ENCODE measurements at regions not wholly inside any gene's neighbourhood (a gene's known extent, or its start where the extent isn't known, plus 50 kb on each side); places are given as distances from the start of the nearest gene placed in this dataset.

DNA sequence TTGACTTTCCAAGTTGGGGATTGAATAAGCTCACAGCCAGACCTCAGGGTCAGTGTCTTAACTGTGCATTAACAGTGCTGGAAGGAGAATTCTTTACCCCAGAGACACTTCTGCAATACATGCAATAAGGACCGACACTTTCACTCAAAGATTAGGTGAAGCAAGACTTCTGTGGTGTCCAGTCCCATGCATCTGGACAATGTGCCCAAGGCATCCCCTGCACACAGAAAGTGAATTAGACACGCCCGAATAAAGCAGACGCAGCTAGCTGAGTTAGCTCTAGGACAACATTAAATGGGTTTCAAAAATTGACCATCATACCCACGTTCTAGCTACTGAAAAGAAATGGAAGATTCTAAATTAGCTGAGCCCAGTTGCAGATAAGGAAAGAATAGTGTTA, 223.9 kb upstream of the NR2F2 start:
- no peak for DNase-seq

DNA sequence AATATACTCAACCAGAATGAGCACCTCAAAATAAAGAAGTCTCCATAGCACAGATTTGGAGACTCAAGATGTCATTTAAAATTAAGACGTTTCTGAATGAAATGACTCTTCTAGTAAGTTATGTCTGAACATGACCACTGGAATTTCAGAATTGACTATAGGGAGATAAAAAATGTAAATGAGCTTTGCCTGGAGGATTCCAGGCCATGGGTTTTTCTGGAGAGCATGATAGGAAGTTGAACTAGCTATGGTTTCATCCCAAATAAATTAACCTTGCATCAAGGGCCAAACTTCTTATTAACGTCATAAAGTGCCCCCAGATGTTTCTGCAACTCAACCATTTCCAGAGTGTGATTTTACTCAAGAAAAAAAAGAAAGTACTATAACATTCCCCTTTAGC, 222.6 kb upstream of the NR2F2 start:
- DNase-seq = no peak

- DNase-seq = no peak
Measured at GRCh38 chr15:96108405-96108804, 222.1 kb upstream of the NR2F2 start.

GRCh38 chr15:96109820-96110219, 220.7 kb upstream of the NR2F2 start:
- no peak for DNase-seq

DNA sequence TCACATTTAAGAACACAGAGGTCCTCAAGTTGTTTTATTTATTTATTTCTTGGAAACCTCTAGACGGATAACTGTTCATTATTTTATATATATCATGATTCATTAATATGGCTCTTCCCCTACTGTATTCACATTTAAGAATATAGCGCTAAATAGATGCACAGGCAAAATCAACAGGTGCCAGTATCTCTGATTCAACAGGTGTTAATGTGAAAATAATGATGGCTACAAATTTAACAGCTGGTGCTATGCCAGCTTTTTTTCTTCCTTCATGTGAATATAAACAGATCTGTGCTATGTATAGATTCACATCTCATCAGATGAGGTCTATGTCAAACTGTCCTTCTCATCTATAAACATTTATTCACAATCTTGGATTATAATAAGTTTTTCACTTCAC, 218.5 kb upstream of the NR2F2 start:
- DNase-seq = no peak

DNA sequence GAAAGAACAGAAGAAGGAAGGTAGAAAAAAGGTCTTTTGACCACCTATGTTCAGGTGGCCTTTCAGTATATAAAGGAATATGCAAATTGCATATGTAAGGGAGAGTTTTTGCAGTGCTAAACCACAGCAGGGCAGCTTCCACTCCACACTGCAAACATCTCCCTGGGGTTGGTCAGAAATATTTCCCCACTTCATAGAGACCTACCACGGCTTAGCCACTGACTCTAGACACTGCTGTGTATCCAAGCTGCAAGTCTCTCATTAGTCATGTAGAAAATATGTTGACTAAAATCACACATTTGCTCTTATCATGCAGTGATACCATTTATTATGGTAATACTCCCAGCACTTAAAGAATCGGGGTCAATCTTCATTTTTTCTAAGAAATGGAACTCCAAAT, 214.9 kb upstream of the NR2F2 start:
- DNase-seq = no peak

DNA sequence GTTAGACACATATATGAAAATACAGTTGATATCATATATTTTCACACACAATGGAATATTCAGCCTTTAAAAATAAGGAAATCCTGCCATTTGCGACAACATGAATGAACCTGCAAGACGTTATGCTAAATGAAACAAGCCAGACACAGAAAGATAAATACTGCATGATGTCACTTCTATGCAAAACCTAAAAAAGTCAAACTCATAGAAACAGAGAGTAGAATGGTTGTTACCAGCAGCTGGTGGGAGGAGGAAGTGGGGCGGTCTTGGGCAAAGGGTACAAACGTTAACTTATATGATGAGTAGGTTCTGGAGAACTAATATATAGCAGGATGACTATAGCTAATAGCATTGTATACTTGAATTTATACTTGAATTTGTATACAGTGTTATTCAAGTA, 213.2 kb upstream of the NR2F2 start:
- DNase-seq = no peak

- no peak for DNase-seq
Measured at GRCh38 chr15:96119734-96120133, 210.8 kb upstream of the NR2F2 start.

- DNase-seq = no peak
Measured at GRCh38 chr15:96121086-96121920, 209.2 kb upstream of the NR2F2 start.

DNA sequence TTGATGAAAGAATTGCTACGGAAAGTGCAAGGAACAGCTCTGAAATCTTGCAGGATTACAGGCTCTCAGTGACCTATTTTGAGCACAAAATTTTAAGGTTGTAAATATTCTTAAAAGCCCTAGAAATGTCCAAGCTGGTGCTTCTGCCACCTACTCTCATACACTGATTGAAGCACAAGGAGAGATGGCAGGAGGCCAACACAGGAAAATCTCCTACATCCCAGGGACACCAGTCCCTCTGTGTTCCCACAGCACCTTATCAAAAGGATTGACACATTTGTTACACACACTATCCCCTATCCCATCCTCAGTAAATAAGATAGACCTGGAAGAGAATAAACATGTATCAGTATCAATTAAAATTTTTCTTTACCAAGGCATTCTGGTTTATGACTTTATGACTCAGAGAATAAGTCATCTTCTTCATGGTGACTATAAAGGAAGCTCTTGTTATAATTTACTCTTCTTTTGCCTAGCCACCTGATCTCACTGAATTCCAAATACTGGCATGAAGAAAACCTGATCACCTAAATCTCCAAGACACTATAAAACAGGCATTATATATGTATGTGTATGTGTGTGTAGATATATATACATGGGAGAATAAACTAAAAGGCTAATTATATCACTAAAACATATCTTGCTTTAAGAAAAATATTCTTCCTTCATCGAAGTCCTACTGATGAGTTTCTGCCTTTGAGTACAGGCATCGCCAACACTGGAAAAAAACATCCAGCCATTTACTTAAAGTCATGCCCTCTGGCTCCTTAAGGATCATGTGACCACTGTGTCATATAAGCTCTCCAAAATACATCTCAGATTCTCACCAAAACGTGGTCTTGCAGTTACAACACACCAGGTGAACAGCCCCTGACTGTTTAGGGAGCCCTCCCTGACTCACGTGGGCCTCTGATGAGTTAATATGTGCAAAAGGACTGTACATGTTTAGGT, 208.1 kb upstream of the NR2F2 start:
- no peak for DNase-seq

- DNase-seq = no peak
Measured at GRCh38 chr15:96123028-96123400, 207.5 kb upstream of the NR2F2 start.

DNA sequence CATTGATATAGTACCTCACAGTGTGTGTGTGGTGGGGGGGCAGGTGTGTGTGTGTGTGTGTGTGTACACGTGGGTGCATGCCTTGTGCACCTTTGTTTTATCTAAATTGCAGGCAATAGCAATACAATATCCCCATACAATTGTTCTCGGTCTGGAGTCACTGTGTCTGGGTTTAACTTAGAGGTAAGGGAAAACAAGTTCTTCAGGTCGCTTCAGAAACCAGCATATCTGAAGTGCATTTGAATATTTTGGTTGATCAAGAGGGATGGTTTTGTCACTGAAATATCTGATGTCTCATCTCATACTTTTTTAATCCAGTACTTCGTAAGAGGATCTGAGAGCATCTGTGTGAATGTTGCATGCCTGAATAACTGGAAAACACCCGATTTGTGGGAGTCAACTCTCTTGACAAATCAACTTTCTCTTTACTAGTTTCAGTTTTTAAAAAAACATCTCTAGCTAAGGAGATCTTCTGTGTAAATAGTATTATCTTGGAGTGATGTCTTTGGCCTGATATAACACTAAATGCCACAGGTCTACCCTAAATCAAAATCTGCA, 206.8 kb upstream of the NR2F2 start:
- no peak for DNase-seq

GRCh38 chr15:96124436-96124835, 206.1 kb upstream of the NR2F2 start:
- DNase-seq = no peak

DNA sequence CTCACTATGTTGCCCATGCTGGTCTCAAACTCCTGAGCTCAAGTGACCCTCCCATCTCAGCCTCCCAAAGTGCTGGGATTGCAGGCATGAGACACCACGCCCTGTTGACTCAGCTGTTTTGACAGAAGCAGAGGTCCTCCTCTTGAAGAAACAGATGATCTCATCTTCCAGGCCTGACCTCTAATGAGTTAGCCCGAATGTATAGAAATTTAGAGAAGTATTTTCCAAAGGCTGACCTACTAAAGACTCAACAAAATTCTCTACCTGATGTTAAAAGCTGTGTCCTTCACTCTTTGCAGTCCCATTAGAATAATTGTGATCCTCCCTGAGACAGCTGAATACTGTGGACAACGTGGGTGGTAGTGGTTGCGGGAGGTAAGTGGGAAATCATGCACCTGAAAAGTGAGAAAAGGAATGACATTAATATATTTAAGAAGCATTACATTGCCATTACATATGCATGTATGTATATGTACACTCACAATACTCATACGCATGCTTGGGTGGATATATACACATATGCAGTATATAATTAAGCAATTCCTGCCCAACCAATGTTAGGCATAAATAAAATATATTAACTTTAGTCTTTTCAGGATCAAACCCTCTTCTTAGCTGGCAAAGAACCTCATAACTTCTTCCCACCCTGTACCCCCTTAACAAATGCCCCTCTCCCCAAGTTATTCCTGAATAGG, 204.6 kb upstream of the NR2F2 start:
- no peak for DNase-seq

DNA sequence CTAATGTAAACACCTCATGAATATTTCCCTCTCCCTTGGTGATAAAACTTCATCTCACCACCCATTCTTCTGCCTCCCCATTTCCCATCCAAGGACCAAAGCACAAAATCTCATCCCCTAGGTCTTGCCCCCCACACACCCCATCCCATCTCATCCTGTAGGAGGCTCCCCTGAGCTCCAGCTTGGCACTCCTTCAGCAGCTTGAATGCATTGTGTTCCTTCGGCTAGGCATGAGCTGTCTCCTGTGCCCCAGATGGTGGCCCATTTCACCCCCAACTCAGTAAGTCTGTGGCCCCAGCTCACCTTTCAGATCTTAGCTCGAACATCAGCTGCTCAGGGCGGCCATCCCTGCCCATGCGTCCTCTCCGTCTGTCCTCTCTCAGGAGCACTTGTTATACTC, 203.6 kb upstream of the NR2F2 start:
- no peak for DNase-seq

DNA sequence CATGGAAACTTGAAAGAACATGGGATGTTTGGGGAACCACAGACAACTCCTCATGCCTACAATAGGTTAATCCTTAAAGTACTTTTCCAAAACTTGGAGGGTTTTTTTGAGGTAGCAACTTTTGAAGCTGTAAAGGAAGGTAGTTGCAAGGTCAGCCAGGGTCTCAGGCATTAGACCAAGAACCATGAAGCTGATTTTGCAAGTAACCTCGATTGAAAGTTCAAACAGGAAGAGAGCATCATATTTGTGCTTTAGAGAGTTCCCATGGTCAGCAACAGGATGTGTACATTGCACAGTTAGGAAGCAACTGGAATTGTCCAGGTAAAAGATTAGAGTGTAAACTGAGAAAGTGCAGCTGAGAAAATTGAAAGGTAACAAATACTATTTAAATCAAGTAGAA, 199.8 kb upstream of the NR2F2 start:
- DNase-seq = no peak

DNA sequence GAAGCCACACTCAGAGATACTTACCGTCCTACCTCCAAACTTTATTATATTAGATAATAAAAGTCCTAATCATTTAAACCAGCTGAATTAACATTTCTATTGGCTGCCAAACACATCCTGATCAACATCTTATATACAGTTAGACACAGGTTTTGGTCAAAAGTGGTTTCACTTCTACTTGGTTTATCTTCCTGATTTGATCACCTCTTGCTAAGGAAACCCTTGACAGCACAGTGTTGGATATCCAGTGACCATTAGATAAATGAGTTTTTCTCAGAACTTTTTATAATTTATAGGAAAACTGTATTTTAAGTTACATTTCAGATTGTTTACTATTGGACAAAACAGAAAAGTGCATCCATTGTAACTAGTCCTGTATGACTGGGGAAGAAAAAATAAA, 198.4 kb upstream of the NR2F2 start:
- DNase-seq = no peak

- no peak for DNase-seq
Measured at GRCh38 chr15:96135166-96136093, 195.1 kb upstream of the NR2F2 start.

DNA sequence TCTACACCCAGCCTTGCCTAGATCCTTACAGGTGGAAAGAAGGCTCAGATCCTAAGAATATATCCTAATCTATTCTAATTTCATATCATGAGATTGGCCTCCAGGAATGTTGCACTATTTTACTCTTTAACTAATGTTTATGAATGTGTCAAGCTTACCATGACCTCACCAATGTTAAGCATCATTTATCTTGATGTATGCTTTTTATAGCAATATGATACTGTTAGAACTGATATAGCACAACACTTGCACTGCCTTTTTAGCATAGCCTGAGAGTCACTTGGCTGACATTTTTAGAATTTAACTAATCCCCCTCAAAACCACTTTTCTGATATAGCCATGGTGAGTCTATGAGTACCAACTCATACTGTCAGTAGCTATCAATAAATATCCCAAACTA, 191.5 kb upstream of the NR2F2 start:
- DNase-seq = no peak

- DNase-seq = no peak
Measured at GRCh38 chr15:96142498-96142897, 188.0 kb upstream of the NR2F2 start.

- DNase-seq = no peak
Measured at GRCh38 chr15:96144734-96145133, 185.8 kb upstream of the NR2F2 start.

- no peak for DNase-seq
Measured at GRCh38 chr15:96146726-96147125, 183.8 kb upstream of the NR2F2 start.

Data from GF-D8 (cell line).